ENCODE measurements at regions not wholly inside any gene's neighbourhood (a gene's known extent, or its start where the extent isn't known, plus 50 kb on each side); places are given as distances from the start of the nearest gene placed in this dataset.

- ATAC-seq (ENCODE audit: insufficient number of reproducible peaks, low FRiP score, low read depth) (no peak), DNase-seq (ENCODE audit: low spot score) (no peak)
- H3K27ac ChIP-seq: no peak overlapping the region
- H3K27me3 ChIP-seq (replicated peaks; ENCODE audit: insufficient read depth): no peaks in the 10 kb centered on the region
- no peaks in the 10 kb centered on the region for H3K4me1 ChIP-seq (ENCODE audit: control insufficient read depth in 1 of 2, low read depth in 2 of 2)
- H3K9me3 ChIP-seq: no peaks in the 10 kb centered on the region
- no peak overlapping the region for H3K4me3 ChIP-seq
- no peak for TF ChIP-seq CTCF (IDR thresholded peaks at IDR 0.05)
- no peaks in the 10 kb centered on the region for H3K36me3 ChIP-seq
Measured at GRCh38 chr2:216315802-216316603, 56.3 kb downstream of the MARCHF4 start.

- no peak overlapping the region for H3K4me3 ChIP-seq
- ATAC-seq (ENCODE audit: insufficient number of reproducible peaks, low FRiP score, low read depth) (no peak), DNase-seq (ENCODE audit: low spot score) (no peak)
- no peak for TF ChIP-seq CTCF (IDR thresholded peaks at IDR 0.05)
- H3K4me1 ChIP-seq (ENCODE audit: control insufficient read depth in 1 of 2, low read depth in 2 of 2): no peaks in the 10 kb centered on the region
- no peaks in the 10 kb centered on the region for H3K36me3 ChIP-seq
- H3K27ac ChIP-seq: no peak overlapping the region
- H3K9me3 ChIP-seq: no peaks in the 10 kb centered on the region
- H3K27me3 ChIP-seq (replicated peaks; ENCODE audit: insufficient read depth): no peaks in the 10 kb centered on the region
Measured at GRCh38 chr2:216312441-216312840, 59.8 kb downstream of the MARCHF4 start.

- no peak for TF ChIP-seq CTCF (IDR thresholded peaks at IDR 0.05)
- H3K36me3 ChIP-seq: no peaks in the 10 kb centered on the region
- no peak overlapping the region for H3K27ac ChIP-seq
- H3K4me1 ChIP-seq (ENCODE audit: control insufficient read depth in 1 of 2, low read depth in 2 of 2): no peaks in the 10 kb centered on the region
- ATAC-seq (ENCODE audit: insufficient number of reproducible peaks, low FRiP score, low read depth) (no peak), DNase-seq (ENCODE audit: low spot score) (no peak)
- no peak overlapping the region for H3K4me3 ChIP-seq
- H3K9me3 ChIP-seq: no peaks in the 10 kb centered on the region
- no peaks in the 10 kb centered on the region for H3K27me3 ChIP-seq (replicated peaks; ENCODE audit: insufficient read depth)
Measured at GRCh38 chr2:216308576-216308975, 63.7 kb downstream of the MARCHF4 start.

DNA sequence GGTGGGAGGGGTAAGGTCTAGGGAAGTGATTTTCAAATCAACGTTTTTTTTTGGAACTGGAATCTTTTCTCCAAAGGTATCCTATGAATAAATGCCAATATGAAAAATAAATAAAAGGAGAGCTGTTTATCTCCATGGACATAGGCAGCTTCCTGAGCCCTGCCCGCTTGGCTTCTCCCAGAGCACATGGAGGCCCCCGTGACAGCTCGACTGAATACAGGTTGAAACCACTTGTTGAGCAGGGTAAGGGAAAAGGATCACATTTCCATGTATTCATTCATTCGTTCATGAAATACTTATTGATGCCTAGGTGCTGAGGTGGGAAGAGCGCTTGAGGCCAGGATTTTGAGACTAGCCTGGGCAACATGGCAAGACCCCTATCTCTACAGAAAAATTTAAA lies 64.8 kb downstream of the MARCHF4 start:
- H3K4me1 ChIP-seq (ENCODE audit: control insufficient read depth in 1 of 2, low read depth in 2 of 2): no peaks in the 10 kb centered on the region
- no peaks in the 10 kb centered on the region for H3K9me3 ChIP-seq
- no peak for TF ChIP-seq CTCF (IDR thresholded peaks at IDR 0.05)
- no peak overlapping the region for H3K27ac ChIP-seq
- H3K4me3 ChIP-seq: no peak overlapping the region
- no peaks in the 10 kb centered on the region for H3K27me3 ChIP-seq (replicated peaks; ENCODE audit: insufficient read depth)
- no peak for ATAC-seq (ENCODE audit: insufficient number of reproducible peaks, low FRiP score, low read depth)
- H3K36me3 ChIP-seq: no peaks in the 10 kb centered on the region
- DNase-seq (ENCODE audit: low spot score): no peak

DNA sequence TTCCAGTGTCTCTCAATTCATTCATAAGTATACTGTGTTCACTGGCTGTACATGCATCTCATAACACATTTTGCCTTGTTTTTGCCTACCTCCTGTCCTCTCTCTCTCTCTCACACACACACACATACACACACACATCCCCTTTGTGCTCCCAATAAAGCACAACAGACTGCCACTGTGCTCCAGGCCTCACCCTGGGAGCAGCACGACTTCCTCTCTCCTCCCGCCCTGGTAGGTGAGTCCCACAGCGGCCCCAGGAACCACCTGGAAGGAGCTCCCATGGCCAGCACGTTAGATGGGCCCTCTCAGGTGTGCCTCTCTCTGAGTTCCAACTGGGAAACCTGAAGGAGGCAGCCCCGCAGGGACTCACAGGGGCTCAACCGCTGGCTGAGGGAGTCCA lies 65.4 kb downstream of the MARCHF4 start:
- TF ChIP-seq CTCF (IDR thresholded peaks at IDR 0.05): no peak
- Histone ChIP-seq H3K4me3 (no peak overlapping the region), H3K36me3 (no peaks in the 10 kb centered on the region), H3K9me3 (no peaks in the 10 kb centered on the region), H3K4me1 (ENCODE audit: control insufficient read depth in 1 of 2, low read depth in 2 of 2) (no peaks in the 10 kb centered on the region), H3K27me3 (replicated peaks; ENCODE audit: insufficient read depth) (no peaks in the 10 kb centered on the region), H3K27ac (no peak overlapping the region)
- DNase-seq (ENCODE audit: low spot score): no peak
- no peak for ATAC-seq (ENCODE audit: insufficient number of reproducible peaks, low FRiP score, low read depth)
